ENCODE measurements at regions not wholly inside any gene's neighbourhood (a gene's known extent, or its start where the extent isn't known, plus 50 kb on each side); places are given as distances from the start of the nearest gene placed in this dataset.

GRCh38 chr18:1895456-1896185 is 675.7 kb downstream of the METTL4 start:
- no peak for ATAC-seq

DNA sequence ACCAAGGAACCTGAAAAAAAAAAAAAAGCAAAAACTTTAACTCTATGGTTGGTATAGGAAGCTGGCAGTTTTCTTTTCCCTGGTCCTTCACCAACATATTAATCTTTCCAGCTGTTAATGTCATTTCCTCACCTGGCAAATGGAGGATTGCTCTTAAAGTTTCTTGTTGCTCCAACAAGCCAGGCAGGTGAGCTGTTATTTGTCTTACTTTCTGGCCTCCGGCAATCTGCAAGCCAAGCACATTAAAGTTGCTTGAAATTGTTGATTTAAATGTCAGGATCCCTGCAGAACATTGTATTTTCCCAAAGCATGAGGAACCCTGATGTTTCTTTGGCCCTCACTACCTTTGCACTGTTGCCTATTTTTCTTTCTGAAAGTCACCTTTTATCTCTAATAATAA is 664.9 kb downstream of the METTL4 start:
- DNase-seq (ENCODE audit: low spot score) (no peak), ATAC-seq (no peak)

More at GRCh38 chr18:1895456-1896185, 675.7 kb downstream of the METTL4 start:
- no peak for DNase-seq (ENCODE audit: low spot score)

DNA sequence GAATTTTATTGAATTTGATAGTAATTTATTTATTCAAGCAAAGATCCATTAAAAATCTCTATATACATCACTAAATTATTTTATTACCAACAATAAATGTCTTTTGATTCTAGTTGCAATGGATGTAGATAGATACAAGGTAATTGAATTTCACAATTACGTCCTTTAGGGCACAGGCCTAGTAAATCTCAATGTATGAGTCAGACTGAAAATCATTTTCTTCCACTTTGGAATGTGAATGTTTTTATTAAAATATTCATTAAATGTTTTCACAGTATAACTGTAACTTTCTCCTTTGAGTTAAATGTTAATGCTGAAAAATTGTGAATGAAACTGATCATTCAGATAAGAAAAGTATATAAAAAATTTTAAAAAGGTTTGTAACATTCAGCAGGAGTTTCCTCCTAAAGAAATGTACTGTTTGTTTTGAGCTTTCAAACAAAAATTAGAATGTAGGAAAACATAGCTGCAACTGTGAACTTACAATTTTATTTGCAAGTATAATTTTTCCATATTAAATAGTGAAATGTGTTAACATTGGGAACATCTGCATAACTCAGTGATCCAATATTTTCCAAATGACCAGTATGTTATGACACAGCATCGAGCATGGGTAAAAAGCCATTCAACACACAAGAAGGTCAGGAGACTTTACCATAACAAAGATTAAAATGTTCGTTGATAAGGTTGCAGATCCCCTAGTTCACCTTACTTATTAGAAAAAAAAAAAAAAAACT is 663.7 kb downstream of the METTL4 start:
- DNase-seq (ENCODE audit: low spot score) = no peak
- ATAC-seq = no peak

GRCh38 chr18:1914489-1914888 is 656.8 kb downstream of the METTL4 start:
- no peak for DNase-seq (ENCODE audit: low spot score)
- ATAC-seq = no peak

- ATAC-seq = no peak
Observed at GRCh38 chr18:1916869-1917523, 654.3 kb downstream of the METTL4 start.

GRCh38 chr18:1917569-1917968 is 653.7 kb downstream of the METTL4 start:
- DNase-seq (ENCODE audit: low spot score) (no peak), ATAC-seq (no peak)

More at GRCh38 chr18:1916869-1917523, 654.3 kb downstream of the METTL4 start:
- no peak for DNase-seq (ENCODE audit: low spot score)

GRCh38 chr18:1922066-1922465 is 649.2 kb downstream of the METTL4 start:
- DNase-seq (ENCODE audit: low spot score) (no peak), ATAC-seq (no peak)

DNA sequence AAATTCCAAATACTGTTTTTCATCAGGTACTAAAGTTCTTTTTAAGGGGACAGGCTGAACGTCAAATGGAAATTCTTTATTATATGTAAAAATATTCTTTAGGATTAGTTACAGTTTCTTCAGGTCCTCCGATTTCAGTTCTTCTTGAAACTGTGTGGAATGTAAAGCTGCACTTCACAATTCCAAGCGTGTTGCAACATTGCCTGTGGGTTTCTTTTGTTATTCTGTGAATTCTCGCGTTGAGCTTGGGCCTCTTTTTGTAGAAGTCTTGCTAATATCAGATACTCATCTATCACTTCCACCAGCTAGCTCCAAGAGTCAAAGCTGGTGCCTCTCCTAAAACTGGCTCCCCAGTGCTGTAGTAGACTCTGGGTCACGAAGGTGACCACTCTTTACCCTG is 642.6 kb downstream of the METTL4 start:
- ATAC-seq (no peak), DNase-seq (ENCODE audit: low spot score) (no peak)

- no peak for DNase-seq (ENCODE audit: low spot score)
- ATAC-seq = no peak
Observed at GRCh38 chr18:1929720-1930119, 641.6 kb downstream of the METTL4 start.

DNA sequence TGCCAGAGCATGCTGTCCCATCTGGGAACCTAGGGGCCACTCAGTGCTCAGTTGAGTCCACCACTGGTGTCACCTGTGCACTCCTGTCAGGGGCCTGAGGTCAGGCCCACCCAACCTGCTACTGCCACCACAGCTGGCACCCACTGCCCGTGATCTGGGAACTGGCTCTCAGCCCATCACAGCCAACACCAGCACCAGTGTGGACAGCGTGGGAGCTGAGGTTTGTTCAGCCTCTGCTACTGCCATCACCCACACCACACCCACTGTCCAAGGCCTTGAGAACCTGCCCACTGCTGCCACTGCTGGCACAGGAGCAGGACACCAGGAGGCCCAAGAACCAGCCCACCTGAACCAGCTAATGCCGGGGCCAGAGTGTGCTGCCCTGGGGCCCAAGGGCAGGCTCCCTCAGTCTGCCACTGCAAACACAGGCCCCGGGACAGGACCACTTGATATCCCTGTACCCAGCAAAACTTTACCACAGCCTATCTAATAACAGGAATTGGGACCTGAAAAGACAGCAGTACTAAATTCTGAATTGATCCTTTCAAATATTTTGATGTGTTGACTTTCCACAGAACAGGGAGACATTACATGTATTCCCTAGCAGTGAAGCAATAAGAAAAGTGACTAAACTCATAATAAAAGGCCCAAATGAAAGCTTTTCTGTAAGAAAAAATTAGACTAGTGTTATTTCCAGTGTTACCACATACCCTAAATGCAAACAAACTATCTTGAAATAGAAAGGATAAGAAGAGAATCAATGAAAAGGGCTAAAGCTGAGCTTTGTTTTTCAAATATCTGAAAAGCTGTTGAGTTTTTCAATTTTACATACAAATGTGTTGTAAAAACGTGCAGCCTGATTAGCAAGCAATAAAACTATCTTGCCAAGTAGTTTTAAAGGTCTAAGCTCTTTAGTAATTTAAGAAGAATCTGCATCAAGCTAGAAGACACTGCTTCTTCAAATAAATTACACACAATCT is 640.7 kb downstream of the METTL4 start:
- no peak for DNase-seq (ENCODE audit: low spot score)
- ATAC-seq = no peak

GRCh38 chr18:1952486-1952885 is 618.8 kb downstream of the METTL4 start:
- no peak for DNase-seq (ENCODE audit: low spot score)
- ATAC-seq = no peak

GRCh38 chr18:1954583-1955312 is 616.6 kb downstream of the METTL4 start:
- DNase-seq (ENCODE audit: low spot score) (no peak), ATAC-seq (no peak)

GRCh38 chr18:1958798-1959197 is 612.5 kb downstream of the METTL4 start:
- DNase-seq (ENCODE audit: low spot score) (no peak), ATAC-seq (no peak)

GRCh38 chr18:1965016-1965415 is 606.3 kb downstream of the METTL4 start:
- no peak for DNase-seq (ENCODE audit: low spot score)
- no peak for ATAC-seq

DNA sequence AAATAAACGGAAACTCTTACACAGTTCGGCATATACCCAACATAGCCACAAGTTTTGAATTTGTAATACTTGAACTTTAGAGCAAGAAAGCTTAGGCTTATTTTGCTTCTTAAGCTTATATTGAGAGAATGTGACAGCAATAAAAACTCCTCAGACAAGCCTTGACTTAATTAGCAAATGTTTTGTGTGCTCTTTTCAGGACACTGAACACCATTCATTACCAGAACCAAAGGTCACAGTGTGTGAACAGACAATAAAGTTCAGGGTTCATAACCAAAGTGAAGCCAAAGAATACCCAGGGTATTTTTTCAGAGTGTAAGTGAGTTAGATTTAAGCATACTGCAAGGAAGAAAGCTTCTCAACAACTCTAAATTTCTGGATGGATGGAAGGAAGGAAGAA is 605.8 kb downstream of the METTL4 start:
- DNase-seq (ENCODE audit: low spot score) = no peak
- no peak for ATAC-seq

DNA sequence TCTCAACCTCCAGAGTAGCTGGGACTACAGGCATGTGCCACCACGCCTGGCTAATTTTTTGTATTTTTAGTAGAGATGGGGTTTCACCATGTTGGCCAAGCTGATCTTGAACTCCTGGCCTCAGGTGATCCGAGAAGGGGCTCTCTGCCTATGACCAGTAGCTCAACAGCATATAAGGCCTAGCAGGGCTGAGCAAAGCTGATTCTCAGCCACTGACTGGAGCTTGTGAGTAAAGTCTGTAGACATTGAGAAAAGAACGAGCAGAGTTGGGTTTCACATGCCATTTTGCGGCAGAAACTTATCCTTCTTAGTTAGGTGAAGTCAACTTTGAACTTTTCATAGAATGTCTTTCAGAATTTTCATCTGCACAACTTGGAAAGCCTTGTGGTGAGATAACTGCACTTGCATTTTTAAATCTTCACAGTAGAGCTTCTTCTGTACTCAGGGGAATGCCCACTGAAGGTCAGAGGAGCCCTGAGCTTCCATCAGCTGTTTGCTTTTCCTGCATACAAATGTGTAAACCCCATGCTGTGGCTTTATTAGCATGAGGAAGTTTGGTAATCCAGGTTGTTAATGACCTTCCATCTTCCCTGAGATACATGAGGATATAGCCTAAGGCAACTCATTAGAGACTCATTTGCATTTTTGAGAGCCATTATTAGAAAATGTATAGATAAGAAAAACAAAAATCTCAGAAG is 602.4 kb downstream of the METTL4 start:
- ATAC-seq (no peak), DNase-seq (ENCODE audit: low spot score) (no peak)

DNA sequence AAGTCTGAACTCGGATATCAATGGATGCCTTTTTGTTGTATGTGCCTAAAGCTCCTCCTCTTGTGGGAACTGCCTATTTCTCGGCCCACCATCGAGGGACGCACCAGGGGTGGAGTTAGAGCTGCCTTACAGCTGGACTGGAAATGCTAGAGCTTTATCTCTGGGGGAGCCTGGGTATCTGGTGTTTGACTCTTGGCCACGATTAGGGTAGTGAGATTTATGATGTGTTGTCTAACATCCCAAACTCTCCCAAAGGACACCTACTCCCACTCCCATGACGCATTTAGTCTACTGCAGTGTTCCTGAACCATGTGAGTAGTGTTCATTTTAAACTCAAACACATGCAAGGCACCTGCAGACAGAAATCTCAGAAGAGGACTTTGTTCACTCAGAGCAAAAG is 594.8 kb downstream of the METTL4 start:
- no peak for DNase-seq (ENCODE audit: low spot score)
- no peak for ATAC-seq

- DNase-seq (ENCODE audit: low spot score) (no peak), ATAC-seq (no peak)
Observed at GRCh38 chr18:1982056-1982455, 589.2 kb downstream of the METTL4 start.

- ATAC-seq (no peak), DNase-seq (ENCODE audit: low spot score) (no peak)
Observed at GRCh38 chr18:1983746-1984515, 587.4 kb downstream of the METTL4 start.

Measured in left lobe of liver (tissue), 2 donors.